Psoas muscle (tissue), 7 donors: ENCODE measurements at regions not wholly inside any gene's neighbourhood (a gene's known extent, or its start where the extent isn't known, plus 50 kb on each side); places are given as distances from the start of the nearest gene placed in this dataset.

Source experiments
- ATAC-seq, 4 donors: fragments of 200-7000 bp; cut with Tn5 transposase; one replicate each; pipeline ENCODE4 v1.9.1; 2020; ENCODE audit warnings: moderate library complexity in 3 of 4, mild to moderate bottlenecking in 2 of 4
- DNase-seq, 2 donors: peaks; one replicate each; pipeline ENCODE4 v3.0.0-alpha.2; 2020
- H3K27ac ChIP-seq: fragments of 200-600 bp; one replicate; pipeline ENCODE4 v1.8.0; 2022
- H3K27me3 ChIP-seq, 3 donors: fragments of 200-600 bp in 1 of 3; one replicate each; pipeline versions ENCODE4 v1.6.1 to v1.8.0; 2013 to 2022; ENCODE audit warnings: low read length in 2 of 3, mild to moderate bottlenecking in 2 of 3, moderate library complexity in 1 of 3; ENCODE audit not compliant: insufficient read depth in 3 of 3
- H3K36me3 ChIP-seq, 2 donors: fragments of 200-600 bp in 1 of 2; one replicate each; pipeline versions ENCODE4 v1.6.1 to v1.8.0; 2013 to 2022; ENCODE audit warnings: low read depth in 1 of 2, mild to moderate bottlenecking in 1 of 2, moderate library complexity in 1 of 2; ENCODE audit not compliant: insufficient read depth in 1 of 2
- H3K4me1 ChIP-seq: fragments of 200-600 bp; one replicate; pipeline ENCODE4 v1.8.0; 2022
- H3K4me3 ChIP-seq: fragments of 200-600 bp; one replicate; pipeline ENCODE4 v1.8.0; 2022; ENCODE audit warnings: mild to moderate bottlenecking
- H3K9me3 ChIP-seq: fragments of 200-600 bp; one replicate; pipeline ENCODE4 v1.8.0; 2022
- CTCF ChIP-seq: fragments of 200-600 bp; IDR thresholded peaks from one replicate; pipeline ENCODE4 v1.8.0; 2022; ENCODE audit warnings: antibody characterized with exemption
- WGBS, 3 donors: extraction: QIAGEN DNeasy Blood & Tissue Kit; methylation state at CpG; one replicate each; pipeline versions ENCODE4 v1.1.6 to v1.1.7; 2013; 5-methylcytosine and 5-hydroxymethylcytosine counted together
- intact Hi-C, 2 donors: fragments of 100-400 bp; cut with DNase I; formaldehyde crosslinking; loops; one replicate each; pipeline versions ENCODE4 v1.11.0 to v1.14.2; 2022
- donor health status: healthy with polysubstance abuse.
- donor health status: DM: no; HTN: no; CAD: no; lungs with moderate emphysema.
- donor health status: Bipolar disorder and iron deficiency.
- donor health status: healthy.
- donor health status: DM: yes; HTN: yes; CAD: no.
- donor health status: DM: no; HTN: no; CAD: no.
- donor health status: DM: yes; HTN: yes; CAD: no.

GRCh38 chr10:125249948-125250347 lies 89.6 kb upstream of the CTBP2 start:
- peaks cover 0 to 4% (median 3%) of the 10 kb centered on the region in 3 donors for H3K27me3 ChIP-seq
- 70 to 77% (median 71%) methylated on average over 6 of the region's 6 CpGs for WGBS, 3 donors

DNA sequence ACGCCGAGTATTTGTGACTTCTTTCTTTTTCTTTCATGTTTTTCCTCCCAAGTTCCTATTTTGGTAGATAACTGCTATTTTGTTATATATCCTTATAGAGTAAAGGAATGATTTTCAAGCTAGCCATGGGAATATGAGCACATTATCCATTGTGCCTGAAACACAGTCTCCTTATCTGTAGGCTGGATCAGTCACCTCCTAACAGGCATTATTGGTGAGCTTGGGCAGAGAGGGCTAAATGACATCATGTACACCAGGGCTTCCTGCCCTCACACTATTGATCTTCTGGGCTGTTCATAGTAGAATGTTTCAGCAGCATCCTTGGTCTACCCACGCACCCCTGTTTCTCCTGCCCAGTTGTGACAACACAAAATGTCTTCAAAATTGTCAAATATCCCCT lies 88.1 kb upstream of the CTBP2 start:
- no peak for ATAC-seq
- Histone ChIP-seq H3K9me3 (peaks cover 4% of the 10 kb centered on the region), H3K4me3 (no peak overlapping the region), H3K4me1 (no peaks in the 10 kb centered on the region), H3K27me3 (peaks cover 0 to 4% (median 3%) of the 10 kb centered on the region in 3 donors), H3K27ac (no peak overlapping the region), H3K36me3 (no peaks in the 10 kb centered on the region)
- TF ChIP-seq CTCF: no peak
- intact Hi-C loops: no loop called here
- 62 to 70% (median 64%) methylated on average over 3 of the region's 3 CpGs for WGBS, 3 donors
- DNase-seq: no peak

More at GRCh38 chr10:125249948-125250347, 89.6 kb upstream of the CTBP2 start:
- no peak overlapping the region for H3K4me3 ChIP-seq
- intact Hi-C loops: no loop called here
- DNase-seq: no peak
- ATAC-seq: no peak
- no peak for TF ChIP-seq CTCF
- H3K9me3 ChIP-seq: peaks cover 4% of the 10 kb centered on the region
- H3K27ac ChIP-seq: no peak overlapping the region
- no peaks in the 10 kb centered on the region for H3K4me1 ChIP-seq
- no peaks in the 10 kb centered on the region for H3K36me3 ChIP-seq

DNA sequence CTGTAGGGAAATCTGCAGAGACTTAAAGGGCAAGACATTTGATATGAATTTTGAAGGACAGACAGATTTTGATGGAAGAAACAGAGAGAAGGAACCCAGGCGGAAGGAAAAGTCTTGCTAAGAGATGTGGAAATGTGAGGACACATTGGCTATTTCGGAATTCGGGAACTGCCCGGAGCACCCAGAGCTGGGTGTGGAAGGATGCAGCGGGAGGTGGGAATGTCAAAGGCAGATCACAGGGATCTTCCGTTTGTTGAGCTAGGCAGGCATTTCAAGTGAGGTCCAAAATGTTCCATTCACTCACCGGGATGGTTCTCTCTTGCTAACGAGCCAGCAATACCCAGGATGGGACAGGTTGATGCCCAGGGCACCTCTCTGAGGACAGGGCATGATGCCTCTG lies 87.2 kb upstream of the CTBP2 start:
- no peak overlapping the region for H3K4me3 ChIP-seq
- WGBS, 3 donors: 80 to 81% (median 81%) methylated on average over 8 of the region's 8 CpGs
- no peaks in the 10 kb centered on the region for H3K36me3 ChIP-seq
- DNase-seq (no peak), ATAC-seq (no peak)
- TF ChIP-seq CTCF: no peak
- intact Hi-C loops: no loop called here
- peaks cover 0 to 3% (median 0%) of the 10 kb centered on the region in 3 donors for H3K27me3 ChIP-seq
- no peak overlapping the region for H3K27ac ChIP-seq
- no peaks in the 10 kb centered on the region for H3K4me1 ChIP-seq
- peaks cover 4% of the 10 kb centered on the region for H3K9me3 ChIP-seq

- intact Hi-C loops: no loop called here
- ATAC-seq: no peak
- 87 to 91% (median 88%) methylated on average over 3 of the region's 3 CpGs for WGBS, 3 donors
- H3K27ac ChIP-seq: no peak overlapping the region
- peaks cover 0 to 3% (median 0%) of the 10 kb centered on the region in 3 donors for H3K27me3 ChIP-seq
- TF ChIP-seq CTCF: no peak
- DNase-seq: no peak
- no peaks in the 10 kb centered on the region for H3K36me3 ChIP-seq
- no peaks in the 10 kb centered on the region for H3K9me3 ChIP-seq
- H3K4me1 ChIP-seq: no peaks in the 10 kb centered on the region
- no peak overlapping the region for H3K4me3 ChIP-seq
Observed at GRCh38 chr10:125243532-125244253, 83.3 kb upstream of the CTBP2 start.

GRCh38 chr10:125238682-125239081 lies 78.3 kb upstream of the CTBP2 start:
- no peak overlapping the region for H3K27ac ChIP-seq
- intact Hi-C loops: no loop called here
- 91 to 100% (median 94%) methylated on average over 1 of the region's 1 CpG for WGBS, 3 donors
- no peaks in the 10 kb centered on the region for H3K9me3 ChIP-seq
- H3K27me3 ChIP-seq: peaks cover 0 to 5% (median 0%) of the 10 kb centered on the region in 3 donors
- DNase-seq (no peak), ATAC-seq (no peak)
- no peak for TF ChIP-seq CTCF
- no peak overlapping the region for H3K4me3 ChIP-seq
- no peaks in the 10 kb centered on the region for H3K36me3 ChIP-seq
- no peaks in the 10 kb centered on the region for H3K4me1 ChIP-seq
